SKM-1 treated with dmso at 0.1 percent for 144 hours (cell line): ENCODE measurements at regions not wholly inside any gene's neighbourhood (a gene's known extent, or its start where the extent isn't known, plus 50 kb on each side); places are given as distances from the start of the nearest gene placed in this dataset.

Experiments used
- DNase-seq: peaks from one replicate; lab custom pipeline; 2025; ENCODE audit not compliant: unreplicated experiment; lab: John Stamatoyannopoulos, UW

DNA sequence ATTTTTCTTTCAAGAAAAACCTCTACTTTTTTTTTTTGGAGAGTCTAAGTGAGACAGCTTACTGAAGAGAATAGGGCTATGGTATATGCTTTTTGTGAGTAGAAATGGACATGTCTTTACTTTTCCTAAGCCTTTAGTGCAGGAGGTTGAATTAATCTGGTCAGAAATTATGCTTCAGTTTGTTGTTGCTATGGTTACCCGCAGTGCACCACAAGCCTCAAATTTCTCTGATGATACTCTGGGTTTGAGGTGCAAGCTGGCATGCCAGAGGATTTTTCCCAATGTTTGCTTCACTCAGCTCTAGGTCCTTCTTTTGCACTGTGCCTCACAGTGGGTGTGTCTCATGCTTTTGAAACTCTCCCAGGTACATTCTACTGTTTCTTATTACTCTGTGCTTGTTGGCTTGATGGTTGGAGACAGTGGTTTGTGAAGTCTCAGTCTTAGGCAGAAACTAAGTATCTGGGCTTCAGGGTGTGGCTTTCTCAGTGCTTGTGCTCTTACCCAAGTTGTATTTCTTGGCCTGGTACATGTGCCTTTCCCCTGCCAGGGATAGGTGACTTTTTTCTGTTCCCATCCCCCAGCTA, 278.3 kb downstream of the RBM43 start:
- no peak for DNase-seq

DNA sequence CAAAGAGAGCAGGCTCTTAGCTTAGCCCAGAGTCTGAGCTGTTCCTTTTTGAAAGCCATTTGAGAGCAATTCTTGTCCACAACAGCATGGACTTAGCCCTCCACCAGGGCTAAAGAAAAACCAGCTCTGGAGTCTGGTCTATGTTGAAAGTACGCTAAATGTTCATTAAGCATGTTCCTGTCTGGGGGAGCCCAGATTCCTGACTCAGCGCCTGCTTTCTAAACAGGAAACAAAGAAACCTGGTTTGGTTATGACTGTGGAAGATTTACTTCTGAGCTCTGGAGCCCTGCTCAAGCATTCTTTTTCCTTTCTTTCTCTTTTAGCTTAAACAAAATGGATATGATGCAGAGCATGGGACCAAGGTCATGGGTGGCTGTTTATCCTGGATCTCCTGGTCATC, 279.8 kb downstream of the RBM43 start:
- no peak for DNase-seq

DNA sequence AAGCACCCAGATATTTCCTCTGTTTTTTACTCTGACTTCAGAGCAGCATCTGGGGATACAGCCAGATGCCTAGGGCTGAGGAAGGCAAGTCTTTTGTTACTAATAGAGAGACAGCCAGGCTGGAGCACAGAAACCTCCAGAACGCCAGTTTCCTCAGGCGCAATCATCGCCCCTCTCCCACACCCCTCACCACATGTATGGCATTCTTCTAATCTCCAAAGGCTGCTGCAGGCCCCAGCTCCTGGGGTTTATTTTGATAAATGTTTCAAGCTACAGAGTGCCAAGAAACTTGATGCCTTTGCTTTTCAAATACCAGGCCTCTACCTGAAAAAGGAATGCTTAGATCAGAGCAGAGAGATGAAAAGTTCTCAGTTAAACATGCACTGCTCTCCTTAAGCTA, 283.6 kb downstream of the RBM43 start:
- DNase-seq: no peak

DNA sequence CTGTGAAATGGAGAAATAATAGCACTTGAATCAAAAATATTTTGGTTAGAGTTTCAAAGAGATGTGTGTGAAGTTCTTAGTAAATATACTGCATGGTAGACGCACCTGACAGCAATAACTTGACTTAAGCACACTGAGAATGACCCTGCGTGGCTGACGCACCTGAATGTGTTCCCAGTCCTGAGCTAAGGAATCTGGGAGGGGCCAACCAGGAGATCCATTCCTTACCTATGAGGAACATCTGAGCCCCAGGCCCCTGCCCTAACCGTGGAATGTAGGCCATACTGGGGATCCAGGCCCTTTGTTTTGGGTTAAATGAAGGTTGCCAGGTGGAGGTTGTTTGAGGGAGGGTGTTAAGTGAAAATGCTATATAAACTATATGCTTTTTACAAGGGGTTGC, 284.4 kb downstream of the RBM43 start:
- no peak for DNase-seq

DNA sequence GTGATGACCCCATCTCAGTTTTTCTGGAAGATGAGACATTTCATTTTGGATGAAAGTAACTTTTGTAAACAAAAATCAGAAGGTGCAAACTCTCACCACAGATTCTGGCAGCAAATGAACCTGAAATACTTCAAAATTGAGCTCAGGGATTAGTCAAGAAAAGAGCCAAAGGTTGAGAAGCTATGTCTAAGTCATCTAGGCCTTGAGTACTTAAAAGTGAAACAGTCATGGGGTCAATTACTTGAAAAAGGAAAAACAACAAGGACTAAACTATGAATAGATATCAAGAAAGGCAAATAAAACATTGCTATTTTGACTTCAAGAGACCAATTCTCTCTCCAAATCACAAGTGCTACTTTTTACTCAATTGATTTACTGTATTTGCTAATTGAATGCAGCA, 285.1 kb downstream of the RBM43 start:
- DNase-seq: no peak

DNA sequence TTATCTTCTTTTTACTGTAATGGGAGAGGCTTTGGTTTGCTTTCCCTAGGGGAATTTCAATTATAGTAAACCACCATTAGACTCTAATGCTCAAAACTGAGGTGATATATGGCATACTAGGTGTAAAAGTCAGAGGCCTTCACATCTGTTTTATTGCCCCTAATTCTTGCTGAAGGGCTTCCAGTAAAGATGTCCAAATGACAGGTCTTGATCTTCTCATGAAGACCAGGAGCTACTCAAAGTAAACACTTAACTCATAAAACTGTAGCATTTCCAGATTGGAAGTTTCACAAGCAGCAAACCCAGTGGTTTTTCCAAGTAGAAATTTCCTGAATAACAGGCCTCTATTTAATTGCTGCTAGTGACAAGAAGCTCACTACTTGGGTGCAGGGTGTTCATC, 286.8 kb downstream of the RBM43 start:
- DNase-seq: no peak

DNA sequence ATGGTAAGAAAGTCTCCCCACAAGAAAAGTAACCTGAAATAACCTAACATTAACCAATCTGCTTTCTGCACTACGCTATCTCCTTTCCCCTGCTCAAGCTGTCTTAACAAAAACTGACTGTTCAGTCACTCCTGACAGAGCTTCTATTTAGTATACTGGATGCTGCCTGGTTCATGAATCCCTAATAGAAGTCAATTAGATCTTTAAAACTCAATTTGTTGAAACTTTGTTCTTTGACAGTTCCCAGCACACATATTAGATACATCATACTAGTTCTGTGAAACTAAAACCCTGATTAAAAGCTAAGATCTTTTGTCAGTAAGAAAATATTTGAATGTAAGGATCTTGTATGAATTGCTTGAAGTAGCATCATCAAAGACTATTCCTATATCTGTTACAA, 287.4 kb downstream of the RBM43 start:
- DNase-seq: no peak

DNA sequence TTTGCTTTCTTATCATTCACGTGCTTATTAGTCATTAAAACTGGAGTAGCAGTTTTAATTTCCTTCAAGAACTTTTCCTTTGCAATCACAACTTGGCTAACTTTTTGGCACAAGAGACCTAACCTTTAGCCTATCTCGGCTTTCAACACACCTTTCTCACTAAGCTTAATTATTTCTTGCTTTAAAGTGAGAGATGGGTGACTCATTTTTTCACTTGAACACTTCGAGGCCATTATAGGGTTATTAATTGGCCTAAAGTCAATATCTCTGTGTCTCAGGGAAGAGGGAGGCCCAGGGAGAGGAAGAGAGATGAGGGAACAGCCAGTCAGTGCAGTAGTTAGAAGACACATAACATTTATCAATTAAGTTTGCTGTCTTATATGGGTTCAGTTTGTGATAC, 289.8 kb downstream of the RBM43 start:
- DNase-seq: no peak

DNA sequence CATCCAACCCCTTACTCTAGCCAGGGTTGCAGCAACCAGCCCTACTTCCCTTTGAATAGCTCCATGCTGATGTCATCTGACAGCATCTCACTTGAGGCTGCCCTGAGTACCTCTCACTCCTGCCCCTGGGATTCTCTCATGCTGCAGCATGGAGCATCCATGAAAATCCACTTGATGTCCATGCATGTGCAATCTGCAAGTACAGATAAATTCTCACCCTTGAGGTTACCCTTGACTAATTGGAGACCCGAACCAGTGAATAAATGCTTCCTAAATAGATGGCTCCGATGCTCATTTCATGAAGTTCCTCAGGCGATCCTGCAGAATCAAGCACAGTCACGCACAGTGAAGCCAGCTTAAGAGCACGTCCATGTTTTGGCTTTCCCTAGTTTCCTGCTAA, 298.3 kb downstream of the RBM43 start:
- no peak for DNase-seq

DNA sequence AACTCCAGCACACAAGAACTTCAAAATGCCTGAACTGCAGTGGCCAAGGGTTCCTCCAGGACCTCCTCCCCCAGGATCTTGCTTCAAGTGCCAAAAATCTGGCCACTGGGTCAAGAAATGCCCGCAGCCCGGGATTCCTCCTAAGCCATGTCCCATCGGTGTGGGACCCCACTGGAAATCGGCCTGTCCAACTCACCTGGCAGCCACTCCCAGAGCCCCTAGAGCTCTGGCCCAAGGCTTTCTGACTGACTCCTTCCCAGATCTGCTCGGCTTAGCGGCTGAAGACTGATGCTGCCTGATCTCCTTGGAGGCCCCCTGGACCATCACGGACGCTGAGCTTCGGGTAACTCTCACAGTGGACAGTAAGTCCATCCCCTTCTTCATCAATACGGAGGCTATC, 306.4 kb downstream of the RBM43 start:
- DNase-seq: no peak

DNA sequence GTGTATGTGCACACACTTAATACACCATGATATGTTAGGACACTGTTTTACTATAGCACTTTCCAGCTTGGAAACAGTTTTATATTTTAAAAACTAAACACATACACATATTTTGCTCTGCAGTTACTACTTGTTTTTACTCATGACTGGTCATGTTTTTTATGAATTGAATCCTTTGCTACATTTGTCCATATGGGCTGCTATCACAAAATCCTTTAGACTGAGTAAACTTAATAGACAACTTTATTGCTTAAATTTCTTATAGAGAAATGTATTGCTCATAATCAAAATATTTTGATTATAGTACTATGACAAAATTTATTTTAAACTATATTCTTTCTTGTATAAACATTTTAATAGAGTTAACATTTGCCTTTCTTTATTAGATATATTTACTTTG, 314.8 kb downstream of the RBM43 start:
- DNase-seq: no peak

DNA sequence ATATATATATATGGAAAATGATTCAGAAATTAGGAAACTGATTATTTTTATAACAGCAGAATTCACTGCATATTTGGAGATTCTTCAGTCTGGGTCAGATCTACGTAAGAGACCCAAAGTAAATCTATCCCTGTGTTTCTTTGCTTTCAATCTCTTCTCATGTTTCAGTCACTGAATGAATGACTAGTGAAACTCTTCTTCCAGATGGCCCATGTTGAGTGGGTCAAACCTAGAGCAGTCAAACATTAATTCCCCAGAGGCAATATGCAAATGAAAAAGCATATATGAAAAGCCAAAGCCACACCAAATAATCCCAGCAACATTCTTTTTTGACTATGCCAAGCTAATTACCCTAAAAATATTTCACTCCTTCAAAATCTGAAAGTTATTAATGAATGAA, 317.3 kb downstream of the RBM43 start:
- no peak for DNase-seq

DNA sequence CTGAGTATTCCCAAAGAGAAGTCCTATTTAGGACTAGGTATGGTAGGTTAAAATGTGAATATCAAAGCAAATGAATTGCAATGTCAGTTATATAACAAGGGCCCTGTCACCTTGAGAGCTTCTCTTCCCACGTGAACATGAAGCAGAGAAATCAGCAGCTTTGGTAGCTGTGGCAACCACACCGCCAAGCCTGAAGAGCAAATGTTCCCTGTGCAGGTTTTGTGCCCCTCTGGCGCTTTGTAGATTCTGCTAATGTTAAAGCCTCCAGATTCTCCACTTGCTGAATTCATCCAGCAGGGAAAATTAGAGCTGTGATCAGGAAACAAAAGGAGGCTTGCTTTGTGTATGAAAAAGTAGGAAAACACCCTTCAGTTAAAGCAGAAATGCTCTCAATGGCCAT, 322.6 kb downstream of the RBM43 start:
- no peak for DNase-seq

DNA sequence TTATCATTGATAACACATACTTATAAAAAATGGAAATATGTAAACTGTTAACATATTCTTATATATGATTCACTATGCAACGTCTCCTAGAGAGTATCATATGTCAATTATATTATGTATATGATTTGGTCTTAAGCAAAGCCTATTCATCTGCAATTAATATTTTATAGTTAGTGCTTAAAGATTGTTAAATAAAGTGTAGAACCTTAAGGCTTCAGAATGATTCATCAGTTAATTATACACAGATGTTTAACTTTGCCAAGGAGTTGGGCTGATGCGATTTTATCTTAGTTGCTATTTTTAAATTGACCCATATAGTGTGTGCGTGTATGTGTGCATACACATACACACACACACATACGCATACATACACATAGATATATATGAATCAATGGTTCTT, 323.1 kb downstream of the RBM43 start:
- no peak for DNase-seq

DNA sequence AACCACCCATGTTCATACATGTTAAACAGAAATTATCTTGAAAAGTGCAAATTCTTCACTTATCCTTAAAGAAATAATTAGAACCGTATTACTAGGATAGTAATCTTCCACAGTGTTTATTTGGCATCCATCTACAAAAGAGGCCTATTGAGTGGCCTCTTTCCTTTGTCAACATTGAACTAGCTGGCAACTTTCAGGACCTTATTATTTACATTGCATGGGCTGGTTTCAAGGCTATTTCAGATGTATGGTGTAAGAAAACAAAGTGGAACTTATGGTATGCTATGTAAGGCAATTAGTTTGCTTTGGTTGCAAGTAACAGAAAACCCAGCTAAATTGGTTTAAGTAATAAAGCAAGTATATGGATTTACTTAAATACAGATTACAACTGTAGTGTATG, 324.6 kb downstream of the RBM43 start:
- DNase-seq: no peak

DNA sequence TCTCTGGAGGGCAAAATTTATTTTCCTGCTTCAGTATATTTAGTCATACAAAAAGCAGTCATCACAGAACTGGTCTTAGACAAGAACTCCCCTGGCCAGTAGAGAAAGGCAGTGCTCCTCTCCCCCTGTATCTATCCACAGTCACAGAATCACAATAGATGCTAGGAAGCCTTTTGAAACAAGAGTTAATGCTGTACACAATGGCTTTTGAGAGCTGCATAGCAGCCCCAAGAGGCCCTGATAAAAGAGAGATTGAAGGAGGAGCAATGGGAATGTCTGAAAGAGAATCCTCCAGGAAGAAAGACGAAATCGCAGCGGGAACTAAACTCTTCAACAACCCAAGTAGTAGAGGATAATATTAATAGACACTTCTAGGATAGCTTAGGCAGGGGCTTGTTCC, 330.2 kb downstream of the RBM43 start:
- DNase-seq: no peak

DNA sequence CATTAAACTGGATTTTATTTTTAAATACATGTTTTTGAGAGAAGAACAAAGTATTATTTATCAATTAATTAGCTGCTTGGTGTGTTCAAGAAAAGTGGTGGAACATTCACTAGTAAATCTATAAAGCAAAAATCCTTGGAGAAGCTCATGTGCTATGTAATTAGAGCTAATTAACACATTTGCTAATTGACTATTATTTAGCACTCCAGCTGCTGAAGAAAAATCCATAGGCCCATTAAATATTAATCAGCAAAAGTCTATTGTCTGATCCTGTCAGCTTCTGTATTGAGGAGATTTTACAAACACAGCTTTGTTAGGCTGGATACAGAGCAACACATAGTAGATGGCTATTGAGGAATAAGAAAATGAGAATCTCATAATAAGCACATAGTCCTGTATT, 336.1 kb downstream of the RBM43 start:
- DNase-seq: no peak

DNA sequence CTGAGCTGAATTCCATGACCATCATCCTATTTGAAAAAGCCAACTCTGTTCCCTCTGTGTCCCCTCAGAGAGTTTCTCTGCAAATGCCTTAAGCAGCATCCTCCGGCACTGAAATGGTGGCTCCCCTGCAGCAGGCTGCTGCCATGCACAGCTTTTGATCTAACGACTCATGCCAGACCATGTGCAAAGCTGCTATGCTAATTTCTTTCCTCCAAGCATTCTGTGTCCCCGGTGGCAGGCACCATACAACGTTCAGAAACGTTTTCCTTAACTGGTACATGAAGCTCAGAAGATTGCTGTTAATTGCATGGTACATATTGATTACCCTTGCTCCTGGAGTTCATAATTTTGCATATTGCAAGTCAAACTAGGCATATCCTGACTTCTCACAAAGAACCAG, 336.8 kb downstream of the RBM43 start:
- DNase-seq: no peak

DNA sequence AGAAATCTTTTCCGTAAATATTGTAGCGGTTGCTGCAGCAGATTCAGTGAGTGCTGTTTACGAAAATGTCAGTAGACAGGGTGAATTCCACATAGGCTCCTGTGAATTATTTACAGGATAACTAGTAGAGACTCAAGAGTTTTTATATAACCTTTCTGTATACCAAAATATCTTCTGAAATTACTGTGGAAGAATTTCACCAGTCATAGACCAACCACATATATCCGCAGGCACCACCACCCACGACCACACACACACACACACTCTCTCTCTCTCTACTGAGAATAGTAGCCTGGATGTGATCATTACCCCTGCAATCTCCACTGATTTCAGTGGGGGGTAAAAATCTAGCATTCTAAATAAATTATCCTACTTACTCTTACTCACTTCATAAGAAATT, 341.8 kb downstream of the RBM43 start:
- no peak for DNase-seq

DNA sequence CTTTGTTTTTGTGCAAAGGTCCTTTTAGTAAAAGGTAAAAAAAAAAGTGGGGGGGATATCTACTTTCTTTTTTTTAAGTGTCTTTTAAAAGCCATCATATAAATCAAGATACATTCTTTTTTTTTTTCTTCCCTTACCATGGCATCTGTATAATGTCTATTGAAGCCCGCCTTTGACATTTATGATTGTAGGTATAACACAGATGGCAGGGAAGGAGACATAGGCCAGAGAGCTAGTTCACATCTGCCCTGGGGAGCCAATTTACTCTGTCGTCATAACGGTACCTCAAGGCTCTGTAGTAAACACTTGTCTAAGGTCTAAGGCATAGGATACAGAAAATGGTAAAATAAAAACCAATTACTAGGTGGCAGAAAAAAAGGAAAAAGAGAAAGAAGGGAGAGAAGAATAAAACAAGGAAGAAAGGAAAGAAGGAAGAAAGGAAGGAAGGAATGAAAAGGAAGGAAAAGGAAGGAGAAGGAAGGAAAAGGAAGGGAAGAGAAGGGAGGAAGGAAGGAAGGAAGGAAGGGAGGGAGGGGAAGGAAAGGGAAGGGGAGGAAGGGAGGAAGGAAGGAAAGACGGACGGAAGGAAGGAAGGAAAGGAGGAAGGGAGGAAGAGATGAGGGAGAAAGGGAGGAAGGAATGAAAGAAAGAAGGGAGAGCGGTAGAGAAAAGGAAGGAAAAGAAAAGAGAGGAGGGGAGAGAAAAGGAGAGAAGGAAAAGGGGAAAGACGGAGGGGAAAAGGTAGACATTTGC, 343.5 kb downstream of the RBM43 start:
- DNase-seq: no peak

DNA sequence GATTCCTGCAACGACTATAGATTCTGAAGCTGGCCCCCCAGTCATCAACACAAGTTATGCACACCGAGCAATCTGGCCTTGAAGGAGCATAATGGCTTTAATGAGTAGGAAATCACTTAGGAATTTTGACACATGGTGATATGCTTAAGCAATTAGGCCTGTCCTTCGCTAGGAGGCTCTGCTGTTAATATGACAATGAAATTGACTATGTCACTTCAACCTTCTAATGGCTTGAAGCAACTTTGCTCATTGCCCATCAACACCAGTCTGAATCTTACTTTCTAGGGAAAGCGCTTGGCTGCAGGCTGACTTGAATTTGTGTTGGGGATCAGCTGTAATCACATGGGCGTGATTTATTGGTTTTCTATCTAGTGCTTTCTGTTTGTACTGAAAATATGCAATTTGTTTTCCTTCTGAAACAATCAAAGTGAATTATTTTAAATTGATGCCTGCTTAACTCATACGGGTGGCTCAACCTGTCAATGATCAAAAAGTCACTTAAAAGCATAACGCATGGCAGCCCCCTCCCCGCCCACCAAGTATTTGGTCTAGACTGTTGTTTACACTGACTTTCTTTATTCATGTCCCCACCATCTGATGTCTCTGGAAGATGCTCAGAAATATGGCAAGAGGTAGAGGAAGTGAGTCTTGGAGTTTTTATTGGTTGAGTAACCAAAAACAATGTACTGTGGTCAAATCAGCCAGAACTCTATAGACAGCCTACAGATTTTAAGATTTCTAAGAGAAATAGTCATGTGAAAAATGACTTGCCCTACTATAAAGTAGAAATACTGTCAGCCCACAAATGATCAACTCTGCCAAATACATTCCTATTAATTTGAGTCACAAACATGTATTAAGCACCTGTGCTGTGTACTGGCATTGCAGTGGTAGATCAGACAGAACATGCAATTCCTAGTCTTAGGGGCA, 344.9 kb downstream of the RBM43 start:
- no peak for DNase-seq

DNA sequence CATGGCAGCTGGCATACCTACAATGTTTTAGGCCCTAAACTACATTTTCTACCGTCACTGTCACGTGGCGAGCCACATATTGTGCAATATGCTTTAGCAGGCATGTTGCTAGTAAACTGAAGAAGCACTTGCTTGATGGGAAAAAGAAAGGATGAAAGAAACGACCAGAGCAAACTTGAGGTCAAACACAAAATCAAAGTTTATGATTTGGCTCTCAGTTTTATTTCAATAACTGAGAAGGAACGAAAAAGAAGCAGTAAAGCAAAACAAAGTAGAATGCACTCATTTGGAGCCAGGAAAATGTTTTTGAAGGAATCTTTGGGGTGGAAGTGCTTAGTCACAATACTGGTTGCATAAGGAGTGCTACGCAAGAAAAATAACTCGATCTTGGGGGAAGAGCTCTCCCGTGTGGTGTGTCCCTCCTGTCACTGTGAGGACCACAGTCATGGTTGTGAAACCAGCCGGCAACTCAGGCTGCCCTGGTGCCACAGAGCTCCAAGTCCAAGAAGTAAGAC, 349.8 kb downstream of the RBM43 start:
- DNase-seq: peak; percentile 91
